IMR-90 (cell line): ENCODE measurements at regions not wholly inside any gene's neighbourhood (a gene's known extent, or its start where the extent isn't known, plus 50 kb on each side); places are given as distances from the start of the nearest gene placed in this dataset.

ENCODE experiments used
- ATAC-seq: fragments of 200-7000 bp; cut with Tn5 transposase; 2 replicates; pipeline ENCODE4 v1.9.1; 2020; ENCODE audit warnings: low read depth, mild to moderate bottlenecking, moderate library complexity
- BruUV-seq: library from RNA; stranded (reverse); fragments of 400-500 nt; replicated peaks from 2 replicates; lab custom pipeline; 2021; lab: Mats Ljungman, UMichigan
- CTCF ChIA-PET: fragments of 300-600 bp; formaldehyde crosslinking; extraction: SDS; loops from one replicate; lab custom pipeline; 2021; ENCODE audit warnings: antibody characterized with exemption; lab: Yijun Ruan, JAX
- POLR2A ChIA-PET: fragments of 300-600 bp; sonication (Branson Sonifier 250); formaldehyde crosslinking; loops from one replicate; lab custom pipeline; 2022; ENCODE audit warnings: antibody characterized with exemption; ENCODE audit not compliant: unreplicated experiment; lab: Charles Lee
- DNase-seq: peaks from one replicate; pipeline ENCODE4 v3.0.0; 2013
- H2AFZ ChIP-seq: replicated peaks from 2 replicates; pipeline ENCODE3; 2013; ENCODE audit warnings: low read length, mild to moderate bottlenecking; ENCODE audit not compliant: poor library complexity
- H2AK5ac ChIP-seq: 2 replicates; pipeline ENCODE4 v1.6.1; 2013; ENCODE audit warnings: low read depth, low read length, inconsistent platforms
- H2AK9ac ChIP-seq: replicated peaks from 2 replicates; pipeline ENCODE3; 2013; ENCODE audit warnings: mild to moderate bottlenecking, low read depth, low read length, moderate library complexity; ENCODE audit not compliant: poor library complexity
- H2BK120ac ChIP-seq: 2 replicates; pipeline ENCODE4 v1.6.1; 2013; ENCODE audit warnings: low read depth, low read length, inconsistent platforms
- H2BK15ac ChIP-seq: 3 replicates; pipeline ENCODE4 v1.6.1; 2013; ENCODE audit warnings: low read depth, low read length, inconsistent platforms
- H2BK20ac ChIP-seq: 2 replicates; pipeline ENCODE4 v1.6.1; 2013; ENCODE audit warnings: low read depth, mild to moderate bottlenecking, inconsistent platforms, low read length, moderate library complexity
- H2BK5ac ChIP-seq: 2 replicates; pipeline ENCODE4 v1.6.1; 2013; ENCODE audit warnings: mild to moderate bottlenecking, low read depth, low read length, inconsistent platforms; ENCODE audit not compliant: poor library complexity, severe bottlenecking
- H3K14ac ChIP-seq: replicated peaks from 2 replicates; pipeline ENCODE4 v1.6.1; 2013; ENCODE audit warnings: low read depth, low read length, inconsistent platforms
- H3K18ac ChIP-seq: 2 replicates; pipeline ENCODE4 v1.6.1; 2013; ENCODE audit warnings: low read depth, low read length, control low read depth
- H3K23ac ChIP-seq: 2 replicates; pipeline ENCODE4 v1.6.1; 2013; ENCODE audit warnings: low read depth, low read length, inconsistent platforms
- H3K27ac ChIP-seq: 2 replicates; pipeline ENCODE4 v1.5.1; 2013; ENCODE audit warnings: mild to moderate bottlenecking, control low read depth, low read length; ENCODE audit not compliant: insufficient read depth
- H3K27me3 ChIP-seq: 2 replicates; pipeline ENCODE4 v1.6.1; 2013; ENCODE audit warnings: low read length; ENCODE audit not compliant: control insufficient read depth, insufficient read depth
- H3K36me3 ChIP-seq: 2 replicates; pipeline ENCODE4 v1.6.1; 2013; ENCODE audit warnings: low read length, mixed read lengths; ENCODE audit not compliant: control insufficient read depth, insufficient read depth
- H3K4ac ChIP-seq: 2 replicates; pipeline ENCODE4 v1.6.1; 2013; ENCODE audit warnings: low read depth, low read length, inconsistent platforms
- H3K4me1 ChIP-seq: 2 replicates; pipeline ENCODE4 v1.6.1; 2013; ENCODE audit warnings: low read length, mixed read lengths; ENCODE audit not compliant: control insufficient read depth, insufficient read depth
- H3K4me2 ChIP-seq: 2 replicates; pipeline ENCODE4 v1.6.1; 2013; ENCODE audit warnings: low read depth, mild to moderate bottlenecking, control low read depth, low read length, moderate library complexity
- H3K4me3 ChIP-seq: 2 replicates; pipeline ENCODE4 v1.5.1; 2013; ENCODE audit warnings: low read depth, mild to moderate bottlenecking, control low read depth, low read length, moderate library complexity; ENCODE audit not compliant: insufficient read depth
- H3K56ac ChIP-seq: 2 replicates; pipeline ENCODE4 v1.6.1; 2013; ENCODE audit warnings: low read length, inconsistent platforms; ENCODE audit not compliant: insufficient read depth; ENCODE audit errors: extremely low read depth
- H3K79me1 ChIP-seq, 2 experiments: 2 replicates each; pipeline ENCODE4 v1.6.1; 2013; ENCODE audit warnings: low read length in 2 of 2, inconsistent platforms in 1 of 2, low read depth in 1 of 2
- H3K9ac ChIP-seq: 2 replicates; pipeline ENCODE4 v1.6.1; 2013; ENCODE audit warnings: low read depth, low read length, control low read depth
- H3K9me1 ChIP-seq: 2 replicates; pipeline ENCODE4 v1.6.1; 2013; ENCODE audit warnings: low read length, inconsistent platforms; ENCODE audit not compliant: insufficient read depth
- H3K9me3 ChIP-seq: 2 replicates; pipeline ENCODE4 v1.6.1; 2013; ENCODE audit warnings: low read length; ENCODE audit not compliant: control insufficient read depth, insufficient read depth
- H4K20me1 ChIP-seq: 2 replicates; pipeline ENCODE4 v1.6.1; 2013; ENCODE audit warnings: low read length, inconsistent platforms; ENCODE audit not compliant: insufficient read depth
- H4K5ac ChIP-seq: 2 replicates; pipeline ENCODE4 v1.6.1; 2013; ENCODE audit warnings: mild to moderate bottlenecking, low read depth, low read length, control low read depth
- H4K8ac ChIP-seq, 2 experiments: 2 replicates each; pipeline ENCODE4 v1.6.1; 2013; ENCODE audit warnings: low read depth in 2 of 2, low read length in 2 of 2, control low read depth in 1 of 2, inconsistent platforms in 1 of 2
- H4K91ac ChIP-seq: 2 replicates; pipeline ENCODE4 v1.6.1; 2013; ENCODE audit warnings: low read depth, low read length, inconsistent platforms; ENCODE audit not compliant: insufficient read depth
- CEBPB ChIP-seq: IDR thresholded peaks from 2 replicates; pipeline ENCODE4 v1.6.1; 2012; ENCODE audit warnings: low read depth, low read length, improper control_type of control experiment
- MAFK ChIP-seq: IDR thresholded peaks from 2 replicates; pipeline ENCODE4 v1.6.1; 2012; ENCODE audit warnings: low read depth, low read length, improper control_type of control experiment
- MAZ ChIP-seq: IDR thresholded peaks from 2 replicates; pipeline ENCODE4 v1.6.1; 2012; ENCODE audit warnings: low read depth, mild to moderate bottlenecking, low read length, improper control_type of control experiment, moderate library complexity, borderline replicate concordance
- NFE2L2 ChIP-seq: fragments of 150-350 bp; IDR thresholded peaks from 2 replicates; pipeline ENCODE4 v1.6.1; 2016; ENCODE audit warnings: low read depth, mild to moderate bottlenecking, low read length
- POLR2A ChIP-seq: IDR thresholded peaks from 2 replicates; pipeline ENCODE4 v1.6.1; 2012; ENCODE audit warnings: mild to moderate bottlenecking, low read depth, low read length
- RAD21 ChIP-seq: IDR thresholded peaks from 2 replicates; pipeline ENCODE4 v1.6.1; 2012; ENCODE audit warnings: low read length, improper control_type of control experiment
- RCOR1 ChIP-seq: IDR thresholded peaks from 2 replicates; pipeline ENCODE4 v1.6.1; 2012; ENCODE audit warnings: mild to moderate bottlenecking, low read length, improper control_type of control experiment; ENCODE audit not compliant: insufficient replicate concordance
- SMC3 ChIP-seq: fragments of 150-350 bp; IDR thresholded peaks from 2 replicates; pipeline ENCODE4 v1.6.1; 2016; ENCODE audit warnings: low read depth, mild to moderate bottlenecking, antibody characterized with exemption, low read length, moderate library complexity
- USF2 ChIP-seq: fragments of 150-350 bp; IDR thresholded peaks from 2 replicates; pipeline ENCODE4 v1.6.1; 2017; ENCODE audit warnings: mild to moderate bottlenecking, antibody characterized with exemption, low read length, low read depth
- WGBS, 2 experiments: methylation state at CpG; one replicate each; pipeline versions ENCODE4 v1.1.5 to v1.1.7; 2013; ENCODE audit warnings: missing lambda C conversion rate in 2 of 2; ENCODE audit not compliant: insufficient read length in 1 of 2; ENCODE audit errors: extremely low coverage in 2 of 2; 5-methylcytosine and 5-hydroxymethylcytosine counted together
- dilution Hi-C: fragments of 300-500 bp; cut with HindIII; formaldehyde crosslinking; loops from one replicate; pipeline ENCODE4 v1.14.3; 2018; ENCODE audit warnings: low sequenced_read_pairs; ENCODE audit not compliant: unreplicated experiment
- in situ Hi-C: fragments of 300-500 bp; cut with MboI; formaldehyde crosslinking; loops from 3 replicates; pipeline ENCODE4 v1.14.3; 2019; ENCODE audit warnings: low sequenced_read_pairs, inconsistent platforms, mixed read lengths
- intact Hi-C: fragments of 100-400 bp; cut with micrococcal nuclease; formaldehyde crosslinking; loops from 2 replicates; pipeline ENCODE4 v1.10.0; 2022
- TF ChIP-seq, protein P1 (sequence below): fragments of 150-350 bp; IDR thresholded peaks from 2 replicates; pipeline ENCODE4 v1.6.1; 2016; ENCODE audit warnings: low read depth, mild to moderate bottlenecking, low read length, moderate library complexity, borderline replicate concordance

GRCh38 chr5:6221141-6221626 is 157.2 kb downstream of the MED10 start:
- Histone ChIP-seq H2AFZ (no peak overlapping the region), H3K9me3 (peaks cover 43% of the 10 kb centered on the region), H2AK5ac (no peak overlapping the region), H3K56ac (no peak overlapping the region), H3K9me1 (no peaks in the 10 kb centered on the region), H4K8ac (no peak overlapping the region), H3K9ac (no peak overlapping the region), H2BK5ac (no peak overlapping the region), H3K4ac (no peak overlapping the region), H4K5ac (no peak overlapping the region), H3K27me3 (no peaks in the 10 kb centered on the region), H3K23ac (no peak overlapping the region), H3K4me2 (no peak overlapping the region), H3K36me3 (no peaks in the 10 kb centered on the region), H4K20me1 (no peaks in the 10 kb centered on the region), H2BK20ac (no peak overlapping the region), H2BK120ac (no peak overlapping the region), H2BK15ac (no peak overlapping the region), H3K14ac (no peak overlapping the region), H3K4me3 (no peak overlapping the region), H3K27ac (no peak overlapping the region), H4K91ac (no peak overlapping the region), H3K79me1 (no peaks in the 10 kb centered on the region), H3K4me1 (no peaks in the 10 kb centered on the region), H3K18ac (no peak overlapping the region), H2AK9ac (no peak overlapping the region)
- 38% methylated on average over 2 of the region's 6 CpGs; no CpG with 5 or more reads in 1 of the 2 experiments for WGBS, 2 experiments
- CTCF ChIA-PET, result no interaction called here
- no peak for DNase-seq
- POLR2A ChIA-PET, result no interaction called here
- BruUV-seq, result no TSS peak
- intact Hi-C loops, result no loop called here
- dilution Hi-C loops, result no loop called here
- ATAC-seq, result no peak
- in situ Hi-C loops, result no loop called here
- TF ChIP-seq POLR2A (no peak), RCOR1 (no peak), USF2 (no peak), NFE2L2 (no peak), RAD21 (no peak), MAZ (no peak), SMC3 (no peak), MAFK (no peak), CEBPB (no peak)
- TF ChIP-seq, protein P1, sequence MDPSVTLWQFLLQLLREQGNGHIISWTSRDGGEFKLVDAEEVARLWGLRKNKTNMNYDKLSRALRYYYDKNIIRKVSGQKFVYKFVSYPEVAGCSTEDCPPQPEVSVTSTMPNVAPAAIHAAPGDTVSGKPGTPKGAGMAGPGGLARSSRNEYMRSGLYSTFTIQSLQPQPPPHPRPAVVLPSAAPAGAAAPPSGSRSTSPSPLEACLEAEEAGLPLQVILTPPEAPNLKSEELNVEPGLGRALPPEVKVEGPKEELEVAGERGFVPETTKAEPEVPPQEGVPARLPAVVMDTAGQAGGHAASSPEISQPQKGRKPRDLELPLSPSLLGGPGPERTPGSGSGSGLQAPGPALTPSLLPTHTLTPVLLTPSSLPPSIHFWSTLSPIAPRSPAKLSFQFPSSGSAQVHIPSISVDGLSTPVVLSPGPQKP, result no peak
